Panc1 (cell line): ENCODE measurements at regions not wholly inside any gene's neighbourhood (a gene's known extent, or its start where the extent isn't known, plus 50 kb on each side); places are given as distances from the start of the nearest gene placed in this dataset.

Experiments
- ATAC-seq: fragments of 200-7000 bp; cut with Tn5 transposase; 2 replicates; pipeline ENCODE4 v1.9.1; 2020; ENCODE audit warnings: mild to moderate bottlenecking, moderate library complexity
- BruUV-seq: library from RNA; stranded (reverse); fragments of 400-500 nt; replicated peaks from 2 replicates; lab custom pipeline; 2021; lab: Mats Ljungman, UMichigan
- CTCF ChIA-PET: fragments of 300-600 bp; sonication (Branson Sonifier 250); formaldehyde crosslinking; loops from one replicate; lab custom pipeline; 2022; ENCODE audit warnings: antibody characterized with exemption; lab: Charles Lee
- POLR2A ChIA-PET: fragments of 300-600 bp; sonication (Branson Sonifier 250); formaldehyde crosslinking; loops from one replicate; lab custom pipeline; 2022; ENCODE audit warnings: antibody characterized with exemption; lab: Charles Lee
- DNase-seq: peaks from one replicate; pipeline ENCODE4 v3.0.0-alpha.2; 2010; ENCODE audit warnings: low read depth, low spot score
- H3K27ac ChIP-seq: 2 replicates; pipeline ENCODE4 v1.5.1; 2011; ENCODE audit warnings: mild to moderate bottlenecking, low read length, inconsistent platforms
- H3K27me3 ChIP-seq: fragments of 200-500 bp; sonication (Bioruptor generic); 2 replicates; pipeline ENCODE4 v1.6.0; 2014; ENCODE audit warnings: low read length, inconsistent platforms; ENCODE audit not compliant: control insufficient read depth, insufficient read depth
- H3K36me3 ChIP-seq: fragments of 200-500 bp; sonication (Bioruptor generic); 2 replicates; pipeline ENCODE4 v1.5.1; 2014; ENCODE audit warnings: inconsistent platforms, mild to moderate bottlenecking, low read length, moderate library complexity; ENCODE audit not compliant: control insufficient read depth, insufficient read depth
- H3K4me1 ChIP-seq: 2 replicates; pipeline ENCODE4 v1.5.1; 2011; ENCODE audit warnings: inconsistent platforms, mild to moderate bottlenecking, low read length, moderate library complexity; ENCODE audit not compliant: control insufficient read depth, insufficient read depth
- H3K4me3 ChIP-seq, 2 experiments: 2 replicates each; pipeline ENCODE4 v1.5.1; 2011 to 2012; ENCODE audit warnings: low read depth in 2 of 2, low read length in 2 of 2, mild to moderate bottlenecking in 2 of 2, inconsistent platforms in 1 of 2, moderate library complexity in 1 of 2
- H3K9me3 ChIP-seq: fragments of 200-500 bp; sonication (Bioruptor generic); 2 replicates; pipeline ENCODE4 v1.5.1; 2014; ENCODE audit warnings: low read depth, mild to moderate bottlenecking, inconsistent platforms, low read length, moderate library complexity; ENCODE audit not compliant: control insufficient read depth, insufficient read depth
- POLR2AphosphoS5 ChIP-seq: IDR thresholded peaks from 2 replicates; pipeline ENCODE4 v1.6.1; 2012; ENCODE audit warnings: mild to moderate bottlenecking, low read depth, low read length, moderate library complexity
- SIN3A ChIP-seq: IDR thresholded peaks from 2 replicates; pipeline ENCODE4 v1.6.1; 2012; ENCODE audit warnings: low read depth, mild to moderate bottlenecking, low read length, moderate library complexity, borderline replicate concordance; ENCODE audit not compliant: insufficient read depth
- TCF7L2 ChIP-seq: IDR thresholded peaks from 2 replicates; pipeline ENCODE4 v1.6.1; 2011; ENCODE audit warnings: mild to moderate bottlenecking, low read depth, low read length, inconsistent platforms
- in situ Hi-C: cut with HindIII; loops from 2 replicates; pipeline ENCODE4 v1.10.0; 2016; ENCODE audit warnings: low sequenced_read_pairs, low pct_unique_long_range_greater_than_20kb
- intact Hi-C: fragments of 100-400 bp; cut with micrococcal nuclease; formaldehyde crosslinking; loops from one replicate; pipeline ENCODE4 v1.10.0; 2022; ENCODE audit not compliant: unreplicated experiment
- TF ChIP-seq, protein P1 (sequence below), 2 experiments: IDR thresholded peaks; 2 replicates each; pipeline ENCODE4 v1.6.1; 2011 to 2012; ENCODE audit warnings: low read depth in 2 of 2, control low read depth in 1 of 2, low read length in 1 of 2, mild to moderate bottlenecking in 1 of 2, moderate library complexity in 1 of 2; ENCODE audit not compliant: insufficient read depth in 1 of 2
- TF ChIP-seq, protein P2 (sequence below): fragments of 450-650 bp; IDR thresholded peaks from 2 replicates; pipeline ENCODE4 v1.5.1; 2017; ENCODE audit warnings: mild to moderate bottlenecking

DNA sequence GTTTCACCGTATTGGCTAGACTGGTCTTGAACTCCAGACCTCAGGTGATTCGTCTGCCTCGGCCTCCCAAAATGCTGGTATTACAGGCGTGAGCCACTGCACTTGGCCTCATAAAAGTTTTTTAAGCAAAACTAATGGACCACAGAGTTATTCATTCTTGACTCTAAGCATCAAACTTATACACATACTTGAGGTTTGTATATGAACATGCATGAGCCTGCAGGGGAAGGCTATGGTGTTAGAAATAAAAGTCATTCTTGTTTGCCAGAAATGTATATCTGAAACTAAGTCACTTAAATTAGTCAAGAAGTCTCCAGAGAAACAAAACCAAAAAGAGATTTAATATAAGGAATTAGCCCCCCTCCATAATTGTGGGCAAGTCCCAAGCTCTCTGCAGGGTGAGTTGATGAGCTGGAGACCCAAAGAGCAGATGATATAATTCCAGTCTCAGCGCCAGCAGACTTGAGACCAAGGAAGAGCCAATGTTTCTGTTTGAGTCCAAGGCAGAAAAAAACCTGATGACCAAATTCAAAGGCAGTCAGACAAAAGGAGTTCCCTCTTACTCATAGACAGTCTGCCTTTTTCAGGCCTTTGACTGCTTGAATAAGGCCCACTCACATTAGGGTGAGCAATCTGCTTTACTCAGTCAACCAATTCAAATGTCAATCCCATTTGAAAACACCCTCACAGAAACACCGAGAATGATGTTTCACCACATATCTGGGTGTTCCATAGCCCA lies 69.0 kb upstream of the DSG1 start:
- H3K27ac ChIP-seq, result no peak overlapping the region
- H3K4me3 ChIP-seq, result no peak overlapping the region
- H3K4me1 ChIP-seq, result no peaks in the 10 kb centered on the region; the same call in 1 of the 2 replicates
- BruUV-seq, result no TSS peak
- no peaks in the 10 kb centered on the region for H3K27me3 ChIP-seq
- intact Hi-C loops (no loop called here), in situ Hi-C loops (no loop called here)
- ATAC-seq (no peak), DNase-seq (no peak)
- H3K36me3 ChIP-seq, result no peaks in the 10 kb centered on the region
- CTCF ChIA-PET, result no interaction called here
- POLR2A ChIA-PET, result no interaction called here
- TF ChIP-seq, protein P1, sequence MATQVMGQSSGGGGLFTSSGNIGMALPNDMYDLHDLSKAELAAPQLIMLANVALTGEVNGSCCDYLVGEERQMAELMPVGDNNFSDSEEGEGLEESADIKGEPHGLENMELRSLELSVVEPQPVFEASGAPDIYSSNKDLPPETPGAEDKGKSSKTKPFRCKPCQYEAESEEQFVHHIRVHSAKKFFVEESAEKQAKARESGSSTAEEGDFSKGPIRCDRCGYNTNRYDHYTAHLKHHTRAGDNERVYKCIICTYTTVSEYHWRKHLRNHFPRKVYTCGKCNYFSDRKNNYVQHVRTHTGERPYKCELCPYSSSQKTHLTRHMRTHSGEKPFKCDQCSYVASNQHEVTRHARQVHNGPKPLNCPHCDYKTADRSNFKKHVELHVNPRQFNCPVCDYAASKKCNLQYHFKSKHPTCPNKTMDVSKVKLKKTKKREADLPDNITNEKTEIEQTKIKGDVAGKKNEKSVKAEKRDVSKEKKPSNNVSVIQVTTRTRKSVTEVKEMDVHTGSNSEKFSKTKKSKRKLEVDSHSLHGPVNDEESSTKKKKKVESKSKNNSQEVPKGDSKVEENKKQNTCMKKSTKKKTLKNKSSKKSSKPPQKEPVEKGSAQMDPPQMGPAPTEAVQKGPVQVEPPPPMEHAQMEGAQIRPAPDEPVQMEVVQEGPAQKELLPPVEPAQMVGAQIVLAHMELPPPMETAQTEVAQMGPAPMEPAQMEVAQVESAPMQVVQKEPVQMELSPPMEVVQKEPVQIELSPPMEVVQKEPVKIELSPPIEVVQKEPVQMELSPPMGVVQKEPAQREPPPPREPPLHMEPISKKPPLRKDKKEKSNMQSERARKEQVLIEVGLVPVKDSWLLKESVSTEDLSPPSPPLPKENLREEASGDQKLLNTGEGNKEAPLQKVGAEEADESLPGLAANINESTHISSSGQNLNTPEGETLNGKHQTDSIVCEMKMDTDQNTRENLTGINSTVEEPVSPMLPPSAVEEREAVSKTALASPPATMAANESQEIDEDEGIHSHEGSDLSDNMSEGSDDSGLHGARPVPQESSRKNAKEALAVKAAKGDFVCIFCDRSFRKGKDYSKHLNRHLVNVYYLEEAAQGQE (IDR thresholded peaks at IDR 0.05; ENCODE audit: insufficient read depth in 1 of 2, low read depth in 2 of 2, low read length in 1 of 2), result no peak
- TF ChIP-seq, protein P2, sequence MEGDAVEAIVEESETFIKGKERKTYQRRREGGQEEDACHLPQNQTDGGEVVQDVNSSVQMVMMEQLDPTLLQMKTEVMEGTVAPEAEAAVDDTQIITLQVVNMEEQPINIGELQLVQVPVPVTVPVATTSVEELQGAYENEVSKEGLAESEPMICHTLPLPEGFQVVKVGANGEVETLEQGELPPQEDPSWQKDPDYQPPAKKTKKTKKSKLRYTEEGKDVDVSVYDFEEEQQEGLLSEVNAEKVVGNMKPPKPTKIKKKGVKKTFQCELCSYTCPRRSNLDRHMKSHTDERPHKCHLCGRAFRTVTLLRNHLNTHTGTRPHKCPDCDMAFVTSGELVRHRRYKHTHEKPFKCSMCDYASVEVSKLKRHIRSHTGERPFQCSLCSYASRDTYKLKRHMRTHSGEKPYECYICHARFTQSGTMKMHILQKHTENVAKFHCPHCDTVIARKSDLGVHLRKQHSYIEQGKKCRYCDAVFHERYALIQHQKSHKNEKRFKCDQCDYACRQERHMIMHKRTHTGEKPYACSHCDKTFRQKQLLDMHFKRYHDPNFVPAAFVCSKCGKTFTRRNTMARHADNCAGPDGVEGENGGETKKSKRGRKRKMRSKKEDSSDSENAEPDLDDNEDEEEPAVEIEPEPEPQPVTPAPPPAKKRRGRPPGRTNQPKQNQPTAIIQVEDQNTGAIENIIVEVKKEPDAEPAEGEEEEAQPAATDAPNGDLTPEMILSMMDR, result no peak
- TF ChIP-seq TCF7L2 (no peak), POLR2AphosphoS5 (no peak), SIN3A (no peak)
- H3K9me3 ChIP-seq, result no peaks in the 10 kb centered on the region

DNA sequence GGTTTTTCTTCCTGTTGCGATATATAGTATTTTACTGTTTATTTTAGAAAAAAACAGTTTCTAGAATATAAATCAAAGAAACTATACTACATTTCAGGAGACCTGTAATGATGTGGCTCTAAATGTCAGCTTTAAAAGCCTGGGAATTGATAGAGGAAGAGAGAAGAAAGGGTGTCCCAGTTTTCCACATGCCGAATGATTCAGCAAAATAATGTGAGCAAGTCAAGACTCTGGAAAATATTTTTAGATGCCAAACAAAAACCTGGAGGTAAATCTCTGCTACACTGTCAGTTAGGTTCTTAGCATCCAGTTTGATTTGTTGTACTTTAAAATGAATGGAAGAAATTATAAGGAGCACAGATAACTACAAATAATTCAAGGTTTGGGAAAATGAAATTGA lies 67.1 kb upstream of the DSG1 start:
- BruUV-seq, result no TSS peak
- ChIA-PET CTCF (no interaction called here), POLR2A (no interaction called here)
- no peak for ATAC-seq
- DNase-seq, result no peak
- intact Hi-C loops (no loop called here), in situ Hi-C loops (no loop called here)
- Histone ChIP-seq H3K4me1 (no peaks in the 10 kb centered on the region), H3K4me3 (no peak overlapping the region), H3K27ac (no peak overlapping the region), H3K36me3 (no peaks in the 10 kb centered on the region), H3K27me3 (no peaks in the 10 kb centered on the region), H3K9me3 (no peaks in the 10 kb centered on the region)
- no peak for TF ChIP-seq TCF7L2
- TF ChIP-seq SIN3A, result no peak
- TF ChIP-seq, protein P1 (IDR thresholded peaks at IDR 0.05; ENCODE audit: insufficient read depth in 1 of 2, low read depth in 2 of 2, low read length in 1 of 2), result no peak
- TF ChIP-seq POLR2AphosphoS5, result no peak
